Fibroblast of lung (primary cell): ENCODE measurements at regions not wholly inside any gene's neighbourhood (a gene's known extent, or its start where the extent isn't known, plus 50 kb on each side); places are given as distances from the start of the nearest gene placed in this dataset.

Experiments
- EZH2 ChIP-seq: IDR thresholded peaks from 2 replicates; pipeline ENCODE4 v1.5.1; 2012; ENCODE audit warnings: low read length, control low read depth, mild to moderate bottlenecking; ENCODE audit errors: missing control alignments
- TF ChIP-seq, protein P1 (sequence below), 2 donors: IDR thresholded peaks in 1 of 2; conservative IDR thresholded peaks in 1 of 2; 1 replicate in 1 of 2; 2 replicates in 1 of 2; pipeline ENCODE4 v1.5.1; 2011 to 2012; ENCODE audit warnings: low read length in 2 of 2, control low read depth in 1 of 2, inconsistent platforms in 1 of 2, low read depth in 1 of 2, mild to moderate bottlenecking in 1 of 2

DNA sequence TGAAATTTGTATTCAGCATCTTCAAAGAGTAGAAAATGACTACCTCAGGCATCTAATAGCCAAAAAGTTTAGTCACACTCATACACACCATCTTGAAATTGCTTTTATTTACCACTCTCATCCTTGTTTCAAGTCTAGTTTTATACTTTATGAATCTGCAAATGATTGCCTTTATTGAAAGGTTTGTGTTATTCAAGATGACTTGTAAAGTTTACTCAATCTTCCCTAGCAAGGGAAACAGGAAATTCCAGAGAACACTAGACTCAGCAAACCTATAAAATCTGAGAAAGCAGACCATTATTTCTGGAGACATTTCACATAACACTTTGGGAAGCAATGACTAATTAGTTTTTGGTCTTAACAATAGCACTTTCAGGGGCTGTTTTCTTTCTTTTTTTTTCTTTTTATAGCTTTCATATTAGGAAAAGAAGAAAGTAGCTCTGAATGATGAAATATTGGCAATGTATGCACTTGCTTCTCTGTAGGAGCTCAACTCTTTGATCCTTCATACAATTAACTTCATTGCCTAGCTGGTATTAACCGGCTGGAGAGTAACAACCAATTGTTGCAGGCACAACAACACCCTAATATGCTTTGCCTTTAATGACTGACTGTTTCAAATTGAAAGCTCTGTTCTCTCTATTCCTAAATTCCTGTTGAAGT lies 68.9 kb upstream of the HDAC9 start:
- TF ChIP-seq, protein P1, sequence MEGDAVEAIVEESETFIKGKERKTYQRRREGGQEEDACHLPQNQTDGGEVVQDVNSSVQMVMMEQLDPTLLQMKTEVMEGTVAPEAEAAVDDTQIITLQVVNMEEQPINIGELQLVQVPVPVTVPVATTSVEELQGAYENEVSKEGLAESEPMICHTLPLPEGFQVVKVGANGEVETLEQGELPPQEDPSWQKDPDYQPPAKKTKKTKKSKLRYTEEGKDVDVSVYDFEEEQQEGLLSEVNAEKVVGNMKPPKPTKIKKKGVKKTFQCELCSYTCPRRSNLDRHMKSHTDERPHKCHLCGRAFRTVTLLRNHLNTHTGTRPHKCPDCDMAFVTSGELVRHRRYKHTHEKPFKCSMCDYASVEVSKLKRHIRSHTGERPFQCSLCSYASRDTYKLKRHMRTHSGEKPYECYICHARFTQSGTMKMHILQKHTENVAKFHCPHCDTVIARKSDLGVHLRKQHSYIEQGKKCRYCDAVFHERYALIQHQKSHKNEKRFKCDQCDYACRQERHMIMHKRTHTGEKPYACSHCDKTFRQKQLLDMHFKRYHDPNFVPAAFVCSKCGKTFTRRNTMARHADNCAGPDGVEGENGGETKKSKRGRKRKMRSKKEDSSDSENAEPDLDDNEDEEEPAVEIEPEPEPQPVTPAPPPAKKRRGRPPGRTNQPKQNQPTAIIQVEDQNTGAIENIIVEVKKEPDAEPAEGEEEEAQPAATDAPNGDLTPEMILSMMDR (conservative IDR thresholded peaks at IDR 0.05 in 1 of 2, IDR thresholded peaks at IDR 0.05 in 1 of 2; ENCODE audit: low read depth in 1 of 2, low read length in 2 of 2): no peak
- no peak for TF ChIP-seq EZH2
